ENCODE measurements at regions not wholly inside any gene's neighbourhood (a gene's known extent, or its start where the extent isn't known, plus 50 kb on each side); places are given as distances from the start of the nearest gene placed in this dataset.

DNA sequence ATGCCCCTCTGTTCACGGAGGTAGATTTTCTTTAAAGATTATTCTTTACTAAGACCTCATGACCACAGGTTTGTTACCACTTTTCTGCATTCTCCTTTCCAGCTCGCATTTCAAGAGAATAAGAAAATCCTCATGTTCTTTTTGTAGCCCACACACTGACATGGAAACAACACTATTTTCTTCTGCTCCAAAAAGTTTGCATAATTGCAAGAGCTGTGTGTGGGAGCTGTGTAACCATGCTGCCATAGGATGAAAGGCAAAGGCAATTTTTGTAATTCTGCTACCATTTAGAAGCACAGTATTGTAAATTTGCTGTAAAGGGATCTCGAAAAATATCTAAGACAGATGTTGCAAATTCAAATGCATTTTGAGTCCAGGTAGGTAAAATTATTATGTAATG, 302.4 kb upstream of the EMCN start:
- TF ChIP-seq EZH2 (IDR thresholded peaks at IDR 0.05; ENCODE audit: borderline replicate concordance, low read depth, low read length, poor library complexity, severe bottlenecking) = no peak
- TF ChIP-seq, protein P1, sequence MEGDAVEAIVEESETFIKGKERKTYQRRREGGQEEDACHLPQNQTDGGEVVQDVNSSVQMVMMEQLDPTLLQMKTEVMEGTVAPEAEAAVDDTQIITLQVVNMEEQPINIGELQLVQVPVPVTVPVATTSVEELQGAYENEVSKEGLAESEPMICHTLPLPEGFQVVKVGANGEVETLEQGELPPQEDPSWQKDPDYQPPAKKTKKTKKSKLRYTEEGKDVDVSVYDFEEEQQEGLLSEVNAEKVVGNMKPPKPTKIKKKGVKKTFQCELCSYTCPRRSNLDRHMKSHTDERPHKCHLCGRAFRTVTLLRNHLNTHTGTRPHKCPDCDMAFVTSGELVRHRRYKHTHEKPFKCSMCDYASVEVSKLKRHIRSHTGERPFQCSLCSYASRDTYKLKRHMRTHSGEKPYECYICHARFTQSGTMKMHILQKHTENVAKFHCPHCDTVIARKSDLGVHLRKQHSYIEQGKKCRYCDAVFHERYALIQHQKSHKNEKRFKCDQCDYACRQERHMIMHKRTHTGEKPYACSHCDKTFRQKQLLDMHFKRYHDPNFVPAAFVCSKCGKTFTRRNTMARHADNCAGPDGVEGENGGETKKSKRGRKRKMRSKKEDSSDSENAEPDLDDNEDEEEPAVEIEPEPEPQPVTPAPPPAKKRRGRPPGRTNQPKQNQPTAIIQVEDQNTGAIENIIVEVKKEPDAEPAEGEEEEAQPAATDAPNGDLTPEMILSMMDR (conservative IDR thresholded peaks at IDR 0.05; ENCODE audit: low read depth, low read length) = no peak
